Upper lobe of left lung (tissue), 4 donors: ENCODE measurements at regions not wholly inside any gene's neighbourhood (a gene's known extent, or its start where the extent isn't known, plus 50 kb on each side); places are given as distances from the start of the nearest gene placed in this dataset.

Experiments
- EP300 ChIP-seq, 4 donors: sonication (generic); formaldehyde crosslinking; IDR thresholded peaks; one replicate each; pipeline ENCODE4 v1.5.1; 2017; ENCODE audit warnings: antibody characterized with exemption in 4 of 4, control low read depth in 2 of 4
- POLR2A ChIP-seq, 4 donors: fragments of 450-650 bp; IDR thresholded peaks; one replicate each; pipeline ENCODE4 v1.5.1; 2016 to 2017; ENCODE audit warnings: antibody characterized with exemption in 4 of 4, mild to moderate bottlenecking in 2 of 4
- POLR2AphosphoS5 ChIP-seq, 2 donors: sonication (generic); formaldehyde crosslinking; IDR thresholded peaks; one replicate each; pipeline ENCODE4 v1.5.1; 2017; ENCODE audit warnings: antibody characterized with exemption in 2 of 2
- TF ChIP-seq, protein P1 (sequence below), 6 experiments: fragments of 450-650 bp in 4 of 6; fragments of 200-600 bp in 2 of 6; sonication (generic) in 2 of 6; IDR thresholded peaks; one replicate each; pipeline ENCODE4 v1.5.1; 2016 to 2019; ENCODE audit warnings: antibody characterized with exemption in 6 of 6

DNA sequence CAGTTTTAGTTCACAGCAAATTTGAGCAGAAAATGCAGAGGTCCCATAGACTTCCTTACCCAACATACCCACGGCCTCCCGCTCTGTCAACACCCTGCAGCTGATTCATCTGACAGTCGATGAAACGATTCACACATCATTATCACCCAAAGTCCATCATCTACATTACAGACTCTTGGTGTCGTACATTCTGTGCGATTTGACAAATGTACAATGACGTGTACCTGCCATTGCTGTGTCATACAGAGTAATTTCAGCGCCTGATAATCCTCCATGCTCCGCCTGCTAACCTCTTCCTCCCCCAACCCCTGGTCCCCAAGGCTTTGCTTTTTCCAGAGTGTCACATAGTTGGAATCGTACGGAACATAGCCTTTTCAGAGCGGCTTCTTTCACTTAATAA is 94.7 kb upstream of the SLC25A33 start:
- TF ChIP-seq POLR2AphosphoS5 (IDR thresholded peaks at IDR 0.05) (no peak), POLR2A (IDR thresholded peaks at IDR 0.05) (no peak), EP300 (IDR thresholded peaks at IDR 0.05) (no peak)
- TF ChIP-seq, protein P1, sequence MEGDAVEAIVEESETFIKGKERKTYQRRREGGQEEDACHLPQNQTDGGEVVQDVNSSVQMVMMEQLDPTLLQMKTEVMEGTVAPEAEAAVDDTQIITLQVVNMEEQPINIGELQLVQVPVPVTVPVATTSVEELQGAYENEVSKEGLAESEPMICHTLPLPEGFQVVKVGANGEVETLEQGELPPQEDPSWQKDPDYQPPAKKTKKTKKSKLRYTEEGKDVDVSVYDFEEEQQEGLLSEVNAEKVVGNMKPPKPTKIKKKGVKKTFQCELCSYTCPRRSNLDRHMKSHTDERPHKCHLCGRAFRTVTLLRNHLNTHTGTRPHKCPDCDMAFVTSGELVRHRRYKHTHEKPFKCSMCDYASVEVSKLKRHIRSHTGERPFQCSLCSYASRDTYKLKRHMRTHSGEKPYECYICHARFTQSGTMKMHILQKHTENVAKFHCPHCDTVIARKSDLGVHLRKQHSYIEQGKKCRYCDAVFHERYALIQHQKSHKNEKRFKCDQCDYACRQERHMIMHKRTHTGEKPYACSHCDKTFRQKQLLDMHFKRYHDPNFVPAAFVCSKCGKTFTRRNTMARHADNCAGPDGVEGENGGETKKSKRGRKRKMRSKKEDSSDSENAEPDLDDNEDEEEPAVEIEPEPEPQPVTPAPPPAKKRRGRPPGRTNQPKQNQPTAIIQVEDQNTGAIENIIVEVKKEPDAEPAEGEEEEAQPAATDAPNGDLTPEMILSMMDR (IDR thresholded peaks at IDR 0.05) = no peak
